OCI-LY1 (cell line): ENCODE measurements at regions not wholly inside any gene's neighbourhood (a gene's known extent, or its start where the extent isn't known, plus 50 kb on each side); places are given as distances from the start of the nearest gene placed in this dataset.

ENCODE experiments used
- H2AFZ ChIP-seq: fragments of 200-600 bp; sonication (generic), shearing (Covaris generic); 2 replicates; pipeline ENCODE4 v1.6.0; 2014; ENCODE audit warnings: antibody characterized with exemption, mild to moderate bottlenecking, low read length
- H3F3A ChIP-seq: fragments of 200-600 bp; sonication (generic), shearing (Covaris generic); 2 replicates; pipeline ENCODE4 v1.6.0; 2014; ENCODE audit warnings: mild to moderate bottlenecking, antibody characterized with exemption, low read length, moderate library complexity; ENCODE audit not compliant: insufficient read depth
- H3K27ac ChIP-seq: fragments of 200-600 bp; sonication (generic); 2 replicates; pipeline ENCODE4 v1.5.1; 2014; ENCODE audit warnings: low read length, mixed run types, mild to moderate bottlenecking, low read depth; ENCODE audit not compliant: poor library complexity, severe bottlenecking
- H3K27me3 ChIP-seq: fragments of 200-600 bp; sonication (generic); 2 replicates; pipeline ENCODE4 v1.6.0; 2014; ENCODE audit warnings: antibody characterized with exemption, mild to moderate bottlenecking, low read length, moderate library complexity; ENCODE audit not compliant: insufficient read depth
- H3K36me3 ChIP-seq: fragments of 200-600 bp; sonication (generic); 2 replicates; pipeline ENCODE4 v1.6.1; 2014; ENCODE audit warnings: mild to moderate bottlenecking, antibody characterized with exemption, low read length, moderate library complexity, mixed read lengths; ENCODE audit not compliant: insufficient read depth
- H3K4me1 ChIP-seq: fragments of 200-600 bp; sonication (generic); 2 replicates; pipeline ENCODE4 v1.5.1; 2014; ENCODE audit warnings: mild to moderate bottlenecking, low read length, moderate library complexity; ENCODE audit not compliant: insufficient read depth, severe bottlenecking
- H3K4me2 ChIP-seq: fragments of 200-600 bp; sonication (generic), shearing (Covaris generic); 2 replicates; pipeline ENCODE4 v1.6.1; 2014; ENCODE audit warnings: low read length
- H3K4me3 ChIP-seq: fragments of 200-600 bp; sonication (generic); 2 replicates; pipeline ENCODE4 v1.5.1; 2014; ENCODE audit warnings: low read length, low read depth, mild to moderate bottlenecking, mixed read lengths; ENCODE audit not compliant: poor library complexity, severe bottlenecking
- H3K79me2 ChIP-seq: fragments of 200-600 bp; shearing (Covaris generic); 2 replicates; pipeline ENCODE4 v1.6.1; 2016; ENCODE audit warnings: mixed run types, low read length, mixed read lengths; ENCODE audit not compliant: insufficient read depth
- H3K9ac ChIP-seq: fragments of 200-600 bp; sonication (generic), shearing (Covaris generic); 2 replicates; pipeline ENCODE4 v1.6.1; 2014; ENCODE audit warnings: mild to moderate bottlenecking, low read length, mixed read lengths
- H3K9me2 ChIP-seq: fragments of 200-600 bp; sonication (generic), shearing (Covaris generic); 2 replicates; pipeline ENCODE4 v1.6.1; 2014; ENCODE audit warnings: low read depth, mild to moderate bottlenecking, low read length, mixed read lengths
- H3K9me3 ChIP-seq: fragments of 200-600 bp; shearing (Covaris generic); 2 replicates; pipeline ENCODE4 v1.6.1; 2014; ENCODE audit warnings: low read length, mixed read lengths
- H4K20me1 ChIP-seq: fragments of 200-600 bp; sonication (generic), shearing (Covaris generic); 2 replicates; pipeline ENCODE4 v1.6.0; 2016; ENCODE audit warnings: mild to moderate bottlenecking, low read length; ENCODE audit not compliant: insufficient read depth
- EZH2 ChIP-seq: fragments of 200-600 bp; sonication (generic), shearing (Covaris generic); IDR thresholded peaks from 2 replicates; pipeline ENCODE4 v1.8.0; 2017; ENCODE audit warnings: borderline replicate concordance, mixed run types, mild to moderate bottlenecking, antibody characterized with exemption, low read length, moderate library complexity, mixed read lengths
- TF ChIP-seq, protein P1 (sequence below): fragments of 200-600 bp; sonication (generic), shearing (Covaris generic); IDR thresholded peaks from 2 replicates; pipeline ENCODE4 v1.5.1; 2017; ENCODE audit warnings: mild to moderate bottlenecking, antibody characterized with exemption, low read length, moderate library complexity, mixed read lengths

DNA sequence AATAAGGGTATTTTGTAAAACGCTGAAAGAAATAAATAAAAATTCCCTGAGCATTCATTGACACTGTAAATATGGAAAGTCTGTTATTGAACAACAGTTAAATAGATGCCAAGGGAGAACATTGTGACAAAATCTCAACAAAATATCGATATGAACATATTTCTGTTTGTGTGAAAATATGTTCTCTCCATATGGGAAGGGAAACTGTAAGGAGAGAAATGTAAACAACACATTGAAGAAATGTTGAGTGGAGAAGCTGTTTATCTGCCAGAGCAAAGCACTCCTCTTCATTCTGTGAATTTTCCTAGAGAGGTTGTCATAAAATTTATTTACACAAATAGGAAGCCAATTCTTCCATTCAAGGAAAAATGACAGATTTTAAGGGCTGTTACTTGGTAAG, 57.1 kb upstream of the EOMES start:
- no peak for TF ChIP-seq EZH2
- TF ChIP-seq, protein P1, sequence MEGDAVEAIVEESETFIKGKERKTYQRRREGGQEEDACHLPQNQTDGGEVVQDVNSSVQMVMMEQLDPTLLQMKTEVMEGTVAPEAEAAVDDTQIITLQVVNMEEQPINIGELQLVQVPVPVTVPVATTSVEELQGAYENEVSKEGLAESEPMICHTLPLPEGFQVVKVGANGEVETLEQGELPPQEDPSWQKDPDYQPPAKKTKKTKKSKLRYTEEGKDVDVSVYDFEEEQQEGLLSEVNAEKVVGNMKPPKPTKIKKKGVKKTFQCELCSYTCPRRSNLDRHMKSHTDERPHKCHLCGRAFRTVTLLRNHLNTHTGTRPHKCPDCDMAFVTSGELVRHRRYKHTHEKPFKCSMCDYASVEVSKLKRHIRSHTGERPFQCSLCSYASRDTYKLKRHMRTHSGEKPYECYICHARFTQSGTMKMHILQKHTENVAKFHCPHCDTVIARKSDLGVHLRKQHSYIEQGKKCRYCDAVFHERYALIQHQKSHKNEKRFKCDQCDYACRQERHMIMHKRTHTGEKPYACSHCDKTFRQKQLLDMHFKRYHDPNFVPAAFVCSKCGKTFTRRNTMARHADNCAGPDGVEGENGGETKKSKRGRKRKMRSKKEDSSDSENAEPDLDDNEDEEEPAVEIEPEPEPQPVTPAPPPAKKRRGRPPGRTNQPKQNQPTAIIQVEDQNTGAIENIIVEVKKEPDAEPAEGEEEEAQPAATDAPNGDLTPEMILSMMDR = no peak
- no peaks in the 10 kb centered on the region for H3K9me3 ChIP-seq
- no peak overlapping the region for H3K27ac ChIP-seq
- H3K4me2 ChIP-seq = no peak overlapping the region
- no peaks in the 10 kb centered on the region for H4K20me1 ChIP-seq
- no peak overlapping the region for H3K4me3 ChIP-seq
- no peak overlapping the region for H2AFZ ChIP-seq
- no peaks in the 10 kb centered on the region for H3K79me2 ChIP-seq
- H3K36me3 ChIP-seq = no peaks in the 10 kb centered on the region
- no peak overlapping the region for H3K9ac ChIP-seq
- H3F3A ChIP-seq = no peaks in the 10 kb centered on the region
- no peaks in the 10 kb centered on the region for H3K4me1 ChIP-seq
- no peaks in the 10 kb centered on the region for H3K9me2 ChIP-seq
- no peaks in the 10 kb centered on the region for H3K27me3 ChIP-seq

- Histone ChIP-seq H3K9me3 (no peaks in the 10 kb centered on the region), H3K79me2 (no peaks in the 10 kb centered on the region), H3K9me2 (no peaks in the 10 kb centered on the region; the same call in 1 of the 2 replicates), H3K36me3 (no peaks in the 10 kb centered on the region), H4K20me1 (no peaks in the 10 kb centered on the region), H3K4me2 (no peak overlapping the region), H3K27ac (no peak overlapping the region), H3K27me3 (no peaks in the 10 kb centered on the region), H3K4me1 (no peaks in the 10 kb centered on the region), H3F3A (no peaks in the 10 kb centered on the region), H3K9ac (no peak overlapping the region), H3K4me3 (no peak overlapping the region), H2AFZ (no peak overlapping the region)
- TF ChIP-seq, protein P1 = no peak
These were observed 67.3 kb upstream of the EOMES start for GRCh38 chr3:27789420-27789819.

GRCh38 chr3:27791956-27792355, 69.8 kb upstream of the EOMES start:
- Histone ChIP-seq H3K79me2 (no peaks in the 10 kb centered on the region), H3F3A (no peaks in the 10 kb centered on the region), H3K36me3 (no peaks in the 10 kb centered on the region), H3K27ac (no peak overlapping the region), H3K9me2 (no peaks in the 10 kb centered on the region; the same call in 1 of the 2 replicates), H3K4me2 (no peak overlapping the region), H3K4me1 (no peaks in the 10 kb centered on the region), H3K9ac (no peak overlapping the region), H3K9me3 (no peaks in the 10 kb centered on the region), H2AFZ (no peak overlapping the region), H4K20me1 (no peaks in the 10 kb centered on the region), H3K27me3 (no peaks in the 10 kb centered on the region), H3K4me3 (no peak overlapping the region)
- TF ChIP-seq EZH2 = no peak
- TF ChIP-seq, protein P1 = no peak
